Body of pancreas (tissue), 4 donors: ENCODE measurements at regions not wholly inside any gene's neighbourhood (a gene's known extent, or its start where the extent isn't known, plus 50 kb on each side); places are given as distances from the start of the nearest gene placed in this dataset.

ENCODE experiments used
- POLR2A ChIP-seq, 3 donors: fragments of 450-650 bp; IDR thresholded peaks; one replicate each; pipeline ENCODE4 v1.6.1; 2016; ENCODE audit warnings: antibody characterized with exemption in 3 of 3, mild to moderate bottlenecking in 2 of 3
- TF ChIP-seq, protein P1 (sequence below), 7 experiments: fragments of 450-650 bp in 4 of 7; fragments of 200-600 bp in 3 of 7; sonication (generic) in 3 of 7; IDR thresholded peaks; one replicate each; pipeline ENCODE4 v1.5.1; 2016 to 2019; ENCODE audit warnings: antibody characterized with exemption in 7 of 7

DNA sequence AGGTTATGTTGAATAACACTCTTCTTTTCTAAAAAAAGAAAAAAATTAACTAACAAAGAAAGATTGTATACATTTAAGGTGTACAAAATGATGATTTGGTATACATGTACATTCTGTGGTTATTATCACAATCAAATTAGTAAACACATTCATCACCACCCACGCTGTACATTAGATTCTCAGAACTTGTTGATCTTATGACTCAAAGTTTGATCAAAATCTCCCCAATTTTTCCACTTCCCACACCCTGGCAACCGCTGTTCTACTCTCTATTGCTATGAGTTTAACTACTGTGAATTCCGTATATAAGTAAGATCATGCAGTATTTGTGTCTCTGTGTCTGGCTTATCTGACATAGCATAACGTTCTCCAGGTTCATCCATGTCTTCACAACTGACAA, 469.5 kb upstream of the CHRM3 start:
- TF ChIP-seq, protein P1, sequence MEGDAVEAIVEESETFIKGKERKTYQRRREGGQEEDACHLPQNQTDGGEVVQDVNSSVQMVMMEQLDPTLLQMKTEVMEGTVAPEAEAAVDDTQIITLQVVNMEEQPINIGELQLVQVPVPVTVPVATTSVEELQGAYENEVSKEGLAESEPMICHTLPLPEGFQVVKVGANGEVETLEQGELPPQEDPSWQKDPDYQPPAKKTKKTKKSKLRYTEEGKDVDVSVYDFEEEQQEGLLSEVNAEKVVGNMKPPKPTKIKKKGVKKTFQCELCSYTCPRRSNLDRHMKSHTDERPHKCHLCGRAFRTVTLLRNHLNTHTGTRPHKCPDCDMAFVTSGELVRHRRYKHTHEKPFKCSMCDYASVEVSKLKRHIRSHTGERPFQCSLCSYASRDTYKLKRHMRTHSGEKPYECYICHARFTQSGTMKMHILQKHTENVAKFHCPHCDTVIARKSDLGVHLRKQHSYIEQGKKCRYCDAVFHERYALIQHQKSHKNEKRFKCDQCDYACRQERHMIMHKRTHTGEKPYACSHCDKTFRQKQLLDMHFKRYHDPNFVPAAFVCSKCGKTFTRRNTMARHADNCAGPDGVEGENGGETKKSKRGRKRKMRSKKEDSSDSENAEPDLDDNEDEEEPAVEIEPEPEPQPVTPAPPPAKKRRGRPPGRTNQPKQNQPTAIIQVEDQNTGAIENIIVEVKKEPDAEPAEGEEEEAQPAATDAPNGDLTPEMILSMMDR (IDR thresholded peaks at IDR 0.05) = no peak
- no peak for TF ChIP-seq POLR2A (IDR thresholded peaks at IDR 0.05)
